Hematopoietic multipotent progenitor cell treated with erythropoietin and hydrocortisone succinate and interleukin-3 and kit ligand, for 4 days (in vitro differentiated cells): ENCODE measurements at regions not wholly inside any gene's neighbourhood (a gene's known extent, or its start where the extent isn't known, plus 50 kb on each side); places are given as distances from the start of the nearest gene placed in this dataset.
A peak's percentile ranks its signal among the peaks of the same experiment; 100 is the strongest.

Experiments used
- DNase-seq: peaks from one replicate; pipeline ENCODE4 v3.0.0-alpha.2; 2015

- no peak for DNase-seq
Observed at GRCh38 chrX:96311366-96311765, 373.3 kb upstream of the DIAPH2 start.

GRCh38 chrX:96314985-96315384 is 369.7 kb upstream of the DIAPH2 start:
- DNase-seq, result no peak

- no peak for DNase-seq
Observed at GRCh38 chrX:96361844-96362243, 322.8 kb upstream of the DIAPH2 start.

- peak; percentile 72 for DNase-seq
Observed at GRCh38 chrX:96372313-96373046, 312.2 kb upstream of the DIAPH2 start.

GRCh38 chrX:96373047-96373355 is 311.6 kb upstream of the DIAPH2 start:
- DNase-seq, result no peak

GRCh38 chrX:96376266-96376665 is 308.4 kb upstream of the DIAPH2 start:
- no peak for DNase-seq

- DNase-seq, result no peak
Observed at GRCh38 chrX:96379951-96380350, 304.7 kb upstream of the DIAPH2 start.

GRCh38 chrX:96382018-96382417 is 302.6 kb upstream of the DIAPH2 start:
- DNase-seq, result no peak

GRCh38 chrX:96383428-96383827 is 301.2 kb upstream of the DIAPH2 start:
- no peak for DNase-seq

- no peak for DNase-seq
Observed at GRCh38 chrX:96386325-96386724, 298.3 kb upstream of the DIAPH2 start.

- DNase-seq, result no peak
Observed at GRCh38 chrX:96386981-96387380, 297.7 kb upstream of the DIAPH2 start.

GRCh38 chrX:96387801-96388200 is 296.8 kb upstream of the DIAPH2 start:
- no peak for DNase-seq

GRCh38 chrX:96389281-96390047 is 295.2 kb upstream of the DIAPH2 start:
- DNase-seq, result no peak

GRCh38 chrX:96394598-96394997 is 290.0 kb upstream of the DIAPH2 start:
- DNase-seq, result peak; percentile 1

- no peak for DNase-seq
Observed at GRCh38 chrX:96403446-96403845, 281.2 kb upstream of the DIAPH2 start.

GRCh38 chrX:96405842-96406241 is 278.8 kb upstream of the DIAPH2 start:
- no peak for DNase-seq

- DNase-seq, result no peak
Observed at GRCh38 chrX:96407072-96407471, 277.6 kb upstream of the DIAPH2 start.

- DNase-seq, result no peak
Observed at GRCh38 chrX:96407501-96407900, 277.1 kb upstream of the DIAPH2 start.

- no peak for DNase-seq
Observed at GRCh38 chrX:96407981-96408380, 276.7 kb upstream of the DIAPH2 start.

GRCh38 chrX:96410927-96411326 is 273.7 kb upstream of the DIAPH2 start:
- DNase-seq, result no peak

GRCh38 chrX:96417695-96418094 is 266.9 kb upstream of the DIAPH2 start:
- no peak for DNase-seq

GRCh38 chrX:96424007-96424406 is 260.6 kb upstream of the DIAPH2 start:
- DNase-seq, result peak; percentile 53

- peak; percentile 77 for DNase-seq
Observed at GRCh38 chrX:96425200-96425599, 259.4 kb upstream of the DIAPH2 start.

- DNase-seq, result no peak
Observed at GRCh38 chrX:96430756-96431455, 253.7 kb upstream of the DIAPH2 start.
